ENCODE measurements at regions not wholly inside any gene's neighbourhood (a gene's known extent, or its start where the extent isn't known, plus 50 kb on each side); places are given as distances from the start of the nearest gene placed in this dataset.

DNA sequence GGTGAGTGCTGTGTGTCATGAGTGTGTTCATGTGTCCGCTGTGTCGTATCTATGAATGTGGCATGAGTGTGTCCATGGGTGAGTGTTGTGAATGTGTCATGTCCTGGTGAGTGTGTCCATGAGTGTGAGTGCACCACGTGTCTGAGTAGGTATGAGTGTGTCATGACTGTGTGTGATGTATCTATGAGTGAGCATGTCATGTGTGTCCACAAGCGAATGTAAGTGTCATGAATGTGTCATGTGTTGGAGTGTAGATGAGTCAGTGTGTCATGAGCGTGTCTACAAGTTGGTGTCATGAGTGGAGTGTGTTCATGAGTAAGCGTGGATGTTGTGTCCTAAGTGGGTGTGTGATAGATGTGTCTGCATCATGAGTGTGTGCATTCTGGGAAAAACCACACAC lies 129.4 kb downstream of the TUBA3C start:
- TF ChIP-seq ZNF274 (IDR thresholded peaks at IDR 0.05; ENCODE audit: low read depth, low read length) (no peak), YY1 (IDR thresholded peaks at IDR 0.05; ENCODE audit: insufficient read depth, insufficient read length) (no peak)
